ENCODE measurements at regions not wholly inside any gene's neighbourhood (a gene's known extent, or its start where the extent isn't known, plus 50 kb on each side); places are given as distances from the start of the nearest gene placed in this dataset.
"Not testable (repeated sequence)": the region's sequence is repeated elsewhere in the genome, so short reads cannot be mapped to it uniquely, and the experiment has no call there.

- no peak overlapping the region for H3K27ac ChIP-seq
- TF ChIP-seq, protein P1, sequence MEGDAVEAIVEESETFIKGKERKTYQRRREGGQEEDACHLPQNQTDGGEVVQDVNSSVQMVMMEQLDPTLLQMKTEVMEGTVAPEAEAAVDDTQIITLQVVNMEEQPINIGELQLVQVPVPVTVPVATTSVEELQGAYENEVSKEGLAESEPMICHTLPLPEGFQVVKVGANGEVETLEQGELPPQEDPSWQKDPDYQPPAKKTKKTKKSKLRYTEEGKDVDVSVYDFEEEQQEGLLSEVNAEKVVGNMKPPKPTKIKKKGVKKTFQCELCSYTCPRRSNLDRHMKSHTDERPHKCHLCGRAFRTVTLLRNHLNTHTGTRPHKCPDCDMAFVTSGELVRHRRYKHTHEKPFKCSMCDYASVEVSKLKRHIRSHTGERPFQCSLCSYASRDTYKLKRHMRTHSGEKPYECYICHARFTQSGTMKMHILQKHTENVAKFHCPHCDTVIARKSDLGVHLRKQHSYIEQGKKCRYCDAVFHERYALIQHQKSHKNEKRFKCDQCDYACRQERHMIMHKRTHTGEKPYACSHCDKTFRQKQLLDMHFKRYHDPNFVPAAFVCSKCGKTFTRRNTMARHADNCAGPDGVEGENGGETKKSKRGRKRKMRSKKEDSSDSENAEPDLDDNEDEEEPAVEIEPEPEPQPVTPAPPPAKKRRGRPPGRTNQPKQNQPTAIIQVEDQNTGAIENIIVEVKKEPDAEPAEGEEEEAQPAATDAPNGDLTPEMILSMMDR (conservative IDR thresholded peaks at IDR 0.05), result no peak
These were observed 110.0 kb downstream of the PDGFA start for GRCh38 chr7:409339-410281.

DNA sequence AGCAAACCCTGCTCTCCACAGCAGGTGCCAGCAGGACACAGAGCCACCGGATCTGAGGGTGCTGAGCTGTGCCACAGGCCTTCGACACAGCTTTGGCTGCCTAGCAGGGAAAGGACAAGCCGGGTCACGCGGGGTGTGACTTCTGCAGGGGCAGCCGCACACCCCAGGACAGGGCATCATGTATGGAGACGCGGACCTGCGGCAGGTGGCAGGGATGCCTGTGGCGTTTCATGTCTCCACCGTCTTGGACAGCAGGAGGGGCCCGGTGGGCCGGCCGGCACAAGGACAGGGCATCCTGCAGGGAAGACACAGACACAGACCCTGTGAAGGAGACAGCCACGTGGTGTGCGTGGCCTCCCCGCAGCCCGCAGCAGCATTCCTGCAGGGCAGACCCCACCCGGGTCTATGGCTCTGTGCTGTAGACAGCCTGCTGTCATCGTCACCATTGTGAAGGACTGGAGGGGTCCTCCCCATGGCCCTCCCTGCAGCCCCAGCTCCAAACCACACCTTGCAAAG is 109.2 kb downstream of the PDGFA start:
- TF ChIP-seq, protein P1 (conservative IDR thresholded peaks at IDR 0.05), result no peak
- H3K27ac ChIP-seq, result no peak overlapping the region

GRCh38 chr7:411116-411515 is 108.5 kb downstream of the PDGFA start:
- not testable (repeated sequence) for H3K27ac ChIP-seq

- TF ChIP-seq, protein P1 (conservative IDR thresholded peaks at IDR 0.05), result no peak
- no peak overlapping the region for H3K27ac ChIP-seq
These were observed 107.9 kb downstream of the PDGFA start for GRCh38 chr7:411677-412312.

GRCh38 chr7:412313-412710 is 107.3 kb downstream of the PDGFA start:
- TF ChIP-seq, protein P1 (conservative IDR thresholded peaks at IDR 0.05), result no peak
- no peak overlapping the region for H3K27ac ChIP-seq

- TF ChIP-seq, protein P1 (conservative IDR thresholded peaks at IDR 0.05), result no peak
- no peak overlapping the region for H3K27ac ChIP-seq
These were observed 104.7 kb downstream of the PDGFA start for GRCh38 chr7:414681-415560.

GRCh38 chr7:415646-416525 is 103.8 kb downstream of the PDGFA start:
- TF ChIP-seq, protein P1 (conservative IDR thresholded peaks at IDR 0.05), result no peak
- no peak overlapping the region for H3K27ac ChIP-seq
